Testis (tissue), 2 donors: ENCODE measurements at regions not wholly inside any gene's neighbourhood (a gene's known extent, or its start where the extent isn't known, plus 50 kb on each side); places are given as distances from the start of the nearest gene placed in this dataset.
"Not testable (repeated sequence)": the region's sequence is repeated elsewhere in the genome, so short reads cannot be mapped to it uniquely, and the experiment has no call there.

Source experiments
- DNase-seq: peaks from one replicate; pipeline ENCODE4 v3.0.0-alpha.2; 2019
- H3K27ac ChIP-seq, 2 donors: fragments of 200-600 bp; sonication (generic); one replicate each; pipeline ENCODE4 v1.5.1; 2019
- H3K27me3 ChIP-seq: fragments of 200-600 bp; sonication (generic); one replicate; pipeline ENCODE4 v1.5.1; 2019
- H3K36me3 ChIP-seq: fragments of 200-600 bp; sonication (generic); one replicate; pipeline ENCODE4 v1.5.1; 2017; ENCODE audit warnings: low read depth; ENCODE audit errors: missing control alignments
- H3K4me1 ChIP-seq: fragments of 200-600 bp; sonication (generic); one replicate; pipeline ENCODE4 v1.5.1; 2019
- H3K4me3 ChIP-seq, 2 donors: fragments of 200-600 bp; sonication (generic); one replicate each; pipeline ENCODE4 v1.5.1; 2017 to 2019
- H3K9me3 ChIP-seq: fragments of 200-600 bp; sonication (generic); one replicate; pipeline ENCODE4 v1.5.1; 2017
- POLR2A ChIP-seq: fragments of 450-650 bp; IDR thresholded peaks from one replicate; pipeline ENCODE4 v1.6.1; 2017; ENCODE audit warnings: antibody characterized with exemption, mild to moderate bottlenecking, moderate library complexity
- WGBS, 2 donors: methylation state at CpG; one replicate each; pipeline ENCODE4 v1.1.5; 2018; 5-methylcytosine and 5-hydroxymethylcytosine counted together
- intact Hi-C: fragments of 100-400 bp; cut with DNase I; formaldehyde crosslinking; loops from one replicate; pipeline ENCODE4 v1.15.1; 2023; ENCODE audit warnings: low total_unique reads
- TF ChIP-seq, protein P1 (sequence below), 3 experiments: fragments of 450-650 bp in 2 of 3; fragments of 200-600 bp in 1 of 3; sonication (generic) in 1 of 3; IDR thresholded peaks; one replicate each; pipeline ENCODE4 v1.5.1; 2016 to 2019; ENCODE audit warnings: antibody characterized with exemption in 3 of 3, mild to moderate bottlenecking in 2 of 3, moderate library complexity in 1 of 3

DNA sequence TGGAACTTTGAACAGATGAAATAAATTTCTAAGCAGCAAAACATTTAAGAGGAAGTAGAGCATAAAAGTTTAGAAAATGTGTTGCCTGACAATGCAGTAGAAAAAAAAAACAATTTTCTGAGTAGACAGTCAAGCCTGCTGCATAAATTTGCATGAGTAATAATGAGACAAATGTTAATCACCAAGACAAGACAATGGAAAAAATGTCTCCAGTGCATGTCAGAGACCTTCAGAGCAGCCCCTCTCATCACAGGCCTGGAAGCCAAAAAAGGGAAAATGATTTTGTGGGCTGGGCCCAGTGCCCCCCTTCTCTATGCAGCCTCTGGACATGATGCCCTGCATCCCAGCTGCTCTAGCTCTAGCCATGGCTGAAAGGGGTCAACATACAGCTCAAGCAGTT is 204.6 kb downstream of the COX18 start:
- H3K4me3 ChIP-seq, result no peak overlapping the region
- intact Hi-C loops, result no loop called here
- DNase-seq, result no peak
- no peaks in the 10 kb centered on the region for H3K36me3 ChIP-seq
- H3K9me3 ChIP-seq, result no peaks in the 10 kb centered on the region
- H3K27me3 ChIP-seq, result no peaks in the 10 kb centered on the region
- TF ChIP-seq, protein P1, sequence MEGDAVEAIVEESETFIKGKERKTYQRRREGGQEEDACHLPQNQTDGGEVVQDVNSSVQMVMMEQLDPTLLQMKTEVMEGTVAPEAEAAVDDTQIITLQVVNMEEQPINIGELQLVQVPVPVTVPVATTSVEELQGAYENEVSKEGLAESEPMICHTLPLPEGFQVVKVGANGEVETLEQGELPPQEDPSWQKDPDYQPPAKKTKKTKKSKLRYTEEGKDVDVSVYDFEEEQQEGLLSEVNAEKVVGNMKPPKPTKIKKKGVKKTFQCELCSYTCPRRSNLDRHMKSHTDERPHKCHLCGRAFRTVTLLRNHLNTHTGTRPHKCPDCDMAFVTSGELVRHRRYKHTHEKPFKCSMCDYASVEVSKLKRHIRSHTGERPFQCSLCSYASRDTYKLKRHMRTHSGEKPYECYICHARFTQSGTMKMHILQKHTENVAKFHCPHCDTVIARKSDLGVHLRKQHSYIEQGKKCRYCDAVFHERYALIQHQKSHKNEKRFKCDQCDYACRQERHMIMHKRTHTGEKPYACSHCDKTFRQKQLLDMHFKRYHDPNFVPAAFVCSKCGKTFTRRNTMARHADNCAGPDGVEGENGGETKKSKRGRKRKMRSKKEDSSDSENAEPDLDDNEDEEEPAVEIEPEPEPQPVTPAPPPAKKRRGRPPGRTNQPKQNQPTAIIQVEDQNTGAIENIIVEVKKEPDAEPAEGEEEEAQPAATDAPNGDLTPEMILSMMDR (IDR thresholded peaks at IDR 0.05), result no peak
- no peak for TF ChIP-seq POLR2A
- H3K27ac ChIP-seq, result no peak overlapping the region
- H3K4me1 ChIP-seq, result no peaks in the 10 kb centered on the region

DNA sequence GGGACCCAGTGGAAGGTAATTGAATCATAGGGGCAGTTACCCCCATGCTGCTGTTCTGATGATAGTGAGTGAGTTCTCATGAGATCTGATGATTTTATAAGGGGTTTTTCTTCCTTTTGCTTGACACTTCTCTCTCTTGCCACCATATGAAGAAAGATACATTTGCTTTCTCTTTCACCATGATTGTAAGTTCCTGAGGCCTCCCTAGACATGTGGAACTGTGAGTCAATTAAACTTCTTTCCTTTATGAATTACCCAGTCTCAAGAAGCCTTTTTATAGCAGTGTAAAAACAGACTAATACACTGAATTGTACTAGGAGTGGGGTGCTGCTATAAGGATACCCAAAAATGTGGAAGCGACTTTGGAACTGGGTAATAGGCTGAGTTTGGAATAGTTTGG is 205.2 kb downstream of the COX18 start:
- DNase-seq, H3K36me3 ChIP-seq, H3K9me3 ChIP-seq, H3K4me3 ChIP-seq, H3K4me1 ChIP-seq, H3K27ac ChIP-seq, H3K27me3 ChIP-seq, intact Hi-C loops: not testable (repeated sequence)
- 76 to 86% methylated on average over 1 of the region's 1 CpG for WGBS, 2 donors

DNA sequence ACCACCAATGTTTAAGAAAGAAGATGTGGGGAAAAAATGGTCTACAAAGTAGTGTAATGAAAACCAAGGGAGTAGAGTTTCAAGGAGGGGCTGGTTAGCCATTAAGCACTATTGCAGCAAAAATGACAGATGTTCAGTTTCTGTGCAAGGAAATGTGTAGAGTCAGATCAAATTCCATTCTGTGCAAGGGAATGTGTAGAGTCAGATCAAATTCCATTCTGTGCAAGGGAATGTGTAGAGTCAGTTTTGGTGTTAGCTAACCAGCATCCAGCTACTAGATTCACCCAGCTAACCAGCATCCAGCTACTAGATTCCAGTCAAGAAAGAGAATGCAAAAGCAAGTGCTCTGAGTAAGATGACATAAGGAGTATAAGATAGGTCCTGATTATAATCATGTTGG is 208.8 kb downstream of the COX18 start:
- DNase-seq, result no peak
- no peak overlapping the region for H3K27ac ChIP-seq
- H3K4me1 ChIP-seq, result no peaks in the 10 kb centered on the region
- intact Hi-C loops, result no loop called here
- TF ChIP-seq, protein P1 (IDR thresholded peaks at IDR 0.05), result no peak
- no peak for TF ChIP-seq POLR2A
- H3K4me3 ChIP-seq, result no peak overlapping the region
- no peaks in the 10 kb centered on the region for H3K9me3 ChIP-seq
- no peaks in the 10 kb centered on the region for H3K27me3 ChIP-seq
- no peaks in the 10 kb centered on the region for H3K36me3 ChIP-seq

- no peak for DNase-seq
- Histone ChIP-seq H3K27ac (no peak overlapping the region), H3K4me3 (no peak overlapping the region), H3K9me3 (no peaks in the 10 kb centered on the region), H3K27me3 (no peaks in the 10 kb centered on the region), H3K36me3 (no peaks in the 10 kb centered on the region), H3K4me1 (no peaks in the 10 kb centered on the region)
- intact Hi-C loops, result no loop called here
- TF ChIP-seq POLR2A, result no peak
- TF ChIP-seq, protein P1 (IDR thresholded peaks at IDR 0.05), result no peak
- WGBS, 2 donors, result 40 to 82% methylated on average over 4 of the region's 4 CpGs
These were observed 211.2 kb downstream of the COX18 start for GRCh38 chr4:72858328-72858727.

- TF ChIP-seq POLR2A, result no peak
- TF ChIP-seq, protein P1 (IDR thresholded peaks at IDR 0.05), result no peak
- Histone ChIP-seq H3K4me1 (no peaks in the 10 kb centered on the region), H3K4me3 (no peak overlapping the region), H3K36me3 (no peaks in the 10 kb centered on the region), H3K27ac (no peak overlapping the region), H3K9me3 (no peaks in the 10 kb centered on the region), H3K27me3 (no peaks in the 10 kb centered on the region)
- WGBS, 2 donors, result 9 to 14% methylated on average over 2 of the region's 2 CpGs
- intact Hi-C loops, result no loop called here
- DNase-seq, result no peak
These were observed 211.7 kb downstream of the COX18 start for GRCh38 chr4:72857787-72858186.
